GM21528 (cell line): ENCODE measurements at regions not wholly inside any gene's neighbourhood (a gene's known extent, or its start where the extent isn't known, plus 50 kb on each side); places are given as distances from the start of the nearest gene placed in this dataset.

Experiments
- ATAC-seq: cut with Tn5 transposase; IDR thresholded peaks from one replicate; pipeline ENCODE4 v1.9.1; 2021; ENCODE audit warnings: mild to moderate bottlenecking, moderate library complexity; ENCODE audit not compliant: unreplicated experiment, low FRiP score

DNA sequence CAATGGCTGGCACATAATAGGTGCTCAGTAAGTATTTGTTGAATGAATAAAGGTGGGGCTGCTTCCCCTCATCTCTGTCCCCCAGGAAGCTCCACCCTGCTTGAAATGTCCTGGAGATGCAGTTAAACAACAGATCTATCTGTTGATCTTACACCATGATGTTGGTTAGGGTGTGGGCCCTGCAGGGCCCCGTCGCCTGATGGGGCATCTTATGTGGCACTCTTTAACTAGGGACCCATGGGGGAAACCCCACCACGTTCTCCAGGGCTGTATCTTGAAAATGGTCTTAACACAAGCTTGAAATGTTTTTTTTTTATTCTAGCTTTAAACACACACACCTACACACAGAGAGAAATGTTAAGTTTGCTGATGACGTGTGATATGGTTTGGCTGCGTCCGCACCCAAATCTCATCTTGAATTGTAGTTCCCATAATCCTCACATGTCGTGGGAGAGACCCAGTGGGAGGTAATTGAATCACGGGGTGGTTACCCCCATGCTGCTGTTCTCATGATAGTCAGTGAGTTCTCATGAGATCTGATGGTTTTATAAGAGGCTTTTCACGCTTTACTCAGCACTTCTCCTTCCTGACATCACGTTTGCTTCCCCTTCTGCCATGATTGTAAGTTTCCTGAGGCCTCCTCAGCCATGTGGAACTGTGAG, 741.7 kb downstream of the VRK1 start:
- ATAC-seq = no peak

DNA sequence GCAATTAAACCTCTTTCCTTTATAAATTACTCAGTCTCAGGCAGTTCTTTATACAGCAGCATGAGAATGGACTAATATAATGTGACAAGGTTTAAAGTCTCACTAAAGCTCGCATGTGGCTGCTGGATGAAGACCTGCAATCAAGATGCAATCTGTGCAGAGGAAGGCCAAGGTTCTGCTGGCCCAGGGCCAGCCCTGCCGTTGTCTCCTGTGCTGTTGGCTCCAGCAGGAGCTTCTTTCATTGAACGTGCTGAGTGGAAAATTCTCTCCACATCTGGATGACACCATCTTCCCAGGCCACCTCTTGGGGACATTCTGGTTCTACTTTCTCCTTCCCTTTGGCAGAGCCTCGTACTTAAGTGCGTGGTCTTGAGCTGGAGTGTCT, 742.2 kb downstream of the VRK1 start:
- ATAC-seq = no peak

DNA sequence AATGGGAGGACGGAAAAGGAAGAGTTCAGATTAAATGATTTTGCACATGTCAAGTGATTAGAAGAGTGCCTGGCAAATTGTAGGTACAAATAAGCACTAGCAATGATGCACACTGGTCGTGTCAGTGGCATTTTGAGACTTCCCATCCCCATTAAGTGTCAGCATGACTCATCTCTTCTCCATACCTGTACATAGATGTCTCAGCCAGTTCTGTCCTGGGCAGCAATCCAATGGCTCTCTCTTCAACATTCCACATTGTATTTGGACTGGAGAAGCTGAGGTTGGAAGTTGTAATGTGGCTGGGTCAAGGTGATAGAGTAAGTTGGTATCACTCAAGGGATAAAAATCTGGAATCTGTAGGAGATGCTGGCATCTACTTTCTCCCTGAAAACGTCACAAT, 742.7 kb downstream of the VRK1 start:
- no peak for ATAC-seq

DNA sequence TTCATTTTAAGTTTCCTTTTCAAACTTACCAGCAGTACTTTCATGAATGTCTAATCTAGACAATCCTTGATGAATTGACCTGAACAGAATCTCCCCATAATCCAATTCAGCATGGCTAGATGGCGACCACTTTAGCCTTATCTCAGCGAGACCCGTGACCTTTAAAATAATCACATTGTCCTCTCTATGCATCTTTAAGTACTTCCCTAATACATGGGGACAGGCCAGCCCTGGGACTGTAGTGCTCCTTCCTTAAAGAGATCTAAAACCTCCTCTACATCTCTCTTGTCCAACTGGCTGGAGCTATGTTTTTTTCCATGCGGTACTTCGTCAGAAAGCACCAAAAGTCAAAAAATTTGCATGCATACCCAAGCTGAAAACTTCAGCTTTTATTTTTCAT, 746.0 kb downstream of the VRK1 start:
- ATAC-seq = no peak

DNA sequence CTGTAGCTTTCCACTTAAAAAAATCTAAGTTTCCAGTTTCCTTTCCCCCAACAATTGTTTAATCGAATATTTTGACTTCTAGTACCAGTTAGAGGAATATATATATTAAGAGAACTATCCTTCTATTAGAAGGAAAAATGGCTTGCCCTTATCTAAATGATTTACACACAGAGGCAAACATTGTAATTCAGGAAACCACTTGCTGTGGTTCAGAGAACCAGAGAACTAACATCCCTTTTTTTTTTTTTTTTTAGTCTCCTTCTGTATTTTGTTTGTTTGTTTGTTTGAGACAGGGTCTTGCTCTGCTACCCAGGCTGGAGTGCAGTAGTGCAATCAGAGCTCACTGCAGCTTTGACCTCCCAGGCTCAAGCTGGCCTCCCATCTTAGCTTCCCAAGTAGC, 746.6 kb downstream of the VRK1 start:
- ATAC-seq = no peak

DNA sequence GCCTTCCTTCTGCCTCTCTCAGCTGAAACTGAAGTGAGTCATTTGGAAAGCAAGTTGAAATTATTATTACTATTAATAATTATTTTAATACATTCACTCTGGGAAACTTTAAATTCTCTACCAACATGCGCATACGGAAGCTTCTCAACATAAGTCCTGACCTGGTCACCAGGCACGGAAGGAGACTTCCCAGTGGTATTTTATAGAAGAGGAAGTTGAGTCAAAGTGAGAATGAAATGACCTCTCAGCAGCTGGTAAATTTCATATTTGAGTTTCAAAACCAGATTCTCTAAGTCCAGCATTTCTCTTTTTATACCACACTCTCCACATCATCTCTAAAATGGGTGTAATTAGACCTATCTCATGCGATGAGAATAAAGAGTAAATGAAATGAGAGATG, 747.4 kb downstream of the VRK1 start:
- ATAC-seq = no peak

DNA sequence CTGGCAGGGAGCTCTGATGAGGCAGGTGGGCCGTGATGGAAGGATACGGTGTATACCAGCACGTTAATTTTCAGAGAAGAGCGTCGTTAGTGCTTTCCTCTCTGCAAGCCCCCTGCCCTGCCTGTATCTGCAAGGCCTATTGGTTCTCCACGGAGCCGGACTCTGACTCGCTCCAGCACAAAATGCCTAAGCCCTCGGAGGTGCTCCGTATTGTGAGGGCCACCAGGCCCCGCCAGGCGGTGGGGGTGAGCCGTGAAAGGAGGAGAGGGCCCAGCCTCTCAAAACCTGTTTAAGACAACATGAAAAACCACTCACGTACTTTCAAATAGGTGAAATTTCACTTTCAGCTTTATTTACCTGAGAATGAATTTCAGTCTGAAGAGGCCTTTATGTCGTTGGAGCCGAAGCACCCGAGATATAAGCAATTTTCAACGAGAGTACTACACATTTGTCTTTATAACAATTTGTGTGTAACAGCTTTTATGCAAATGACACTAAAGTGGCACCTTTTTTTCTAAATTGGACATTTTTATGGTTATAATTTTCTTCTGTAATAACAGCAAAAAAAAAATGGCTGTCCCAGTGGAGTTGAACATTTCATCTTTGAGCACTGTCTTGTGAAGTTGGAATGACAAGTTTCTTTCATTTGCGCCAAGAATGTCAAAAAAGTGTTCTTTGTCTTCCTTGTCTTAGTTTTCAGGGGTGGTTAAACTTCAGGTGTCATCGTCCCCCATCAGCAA, 749.5 kb downstream of the VRK1 start:
- ATAC-seq = no peak

DNA sequence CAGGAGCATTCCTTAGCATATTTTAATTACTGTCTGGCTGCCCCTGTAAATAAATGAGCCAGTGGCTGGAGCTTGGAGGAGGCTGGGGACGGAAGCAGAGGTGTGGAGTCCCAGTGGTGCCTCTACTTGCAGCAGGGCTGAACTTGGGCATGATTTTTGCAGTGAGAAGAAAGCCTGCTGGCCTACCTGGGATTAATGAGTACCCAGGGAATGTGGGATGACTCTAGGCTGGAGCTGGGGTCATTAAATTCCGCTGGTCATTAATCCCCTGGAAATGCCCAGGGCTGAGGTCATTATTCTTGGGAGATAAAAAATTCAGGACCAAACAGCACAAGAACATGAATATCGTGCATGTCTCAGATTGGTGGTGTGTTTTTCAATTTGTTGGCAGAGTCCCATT, 753.3 kb downstream of the VRK1 start:
- ATAC-seq = no peak

DNA sequence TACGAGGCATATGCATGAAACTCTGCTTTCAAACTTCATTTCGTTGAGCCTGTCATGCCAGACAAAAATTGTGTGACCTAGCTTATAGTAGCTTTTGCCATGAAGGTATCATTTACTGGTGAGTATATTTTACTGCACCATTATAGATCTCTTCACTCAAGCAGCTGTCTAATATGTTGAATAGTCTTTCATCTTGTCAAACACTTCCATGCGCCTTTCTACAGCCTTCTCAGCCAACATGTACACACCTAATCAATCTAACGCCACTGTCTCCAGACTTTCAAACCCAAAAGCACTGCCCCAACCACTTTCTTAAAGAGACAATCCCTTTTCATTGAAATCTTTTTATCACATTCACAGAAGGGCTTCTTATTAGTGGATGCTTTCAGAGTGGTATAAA, 757.4 kb downstream of the VRK1 start:
- ATAC-seq = no peak

DNA sequence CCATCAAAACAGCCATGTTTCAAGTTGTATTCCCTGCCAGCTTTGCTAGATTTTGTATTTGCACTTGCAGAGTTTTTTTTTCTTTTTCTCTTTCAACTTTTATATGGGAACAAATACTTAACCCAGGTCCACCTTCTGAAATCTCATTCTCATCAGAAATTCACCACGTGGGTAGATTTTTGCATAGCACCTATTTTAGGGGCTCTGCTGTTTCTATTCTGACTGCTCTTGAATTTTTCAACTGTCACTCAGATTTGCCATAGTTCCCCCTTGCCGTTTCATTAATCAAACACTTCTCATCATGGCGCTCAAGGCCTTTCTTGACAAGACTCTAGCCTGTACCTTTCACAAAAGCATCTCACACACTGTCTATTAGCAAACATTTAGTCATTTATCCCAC, 767.2 kb downstream of the VRK1 start:
- ATAC-seq = no peak

DNA sequence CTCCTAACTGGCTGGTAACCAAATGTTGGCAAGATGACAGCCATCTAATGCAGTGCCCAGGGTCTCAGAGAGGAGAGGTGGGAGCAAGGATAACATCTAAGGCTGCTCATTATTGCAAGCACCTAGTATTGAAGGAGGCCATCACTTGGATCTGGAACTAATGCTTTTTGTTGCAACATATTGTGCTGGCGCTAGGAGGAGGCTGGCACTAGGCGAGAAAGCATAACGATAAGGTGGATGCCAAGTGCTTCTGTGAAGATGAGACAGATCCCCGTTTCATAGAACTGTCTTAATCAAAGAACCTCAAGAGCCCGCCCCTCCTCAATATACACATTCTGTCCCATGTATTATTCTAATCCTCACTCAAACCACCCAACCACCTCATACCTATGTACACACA, 774.0 kb downstream of the VRK1 start:
- ATAC-seq = no peak

DNA sequence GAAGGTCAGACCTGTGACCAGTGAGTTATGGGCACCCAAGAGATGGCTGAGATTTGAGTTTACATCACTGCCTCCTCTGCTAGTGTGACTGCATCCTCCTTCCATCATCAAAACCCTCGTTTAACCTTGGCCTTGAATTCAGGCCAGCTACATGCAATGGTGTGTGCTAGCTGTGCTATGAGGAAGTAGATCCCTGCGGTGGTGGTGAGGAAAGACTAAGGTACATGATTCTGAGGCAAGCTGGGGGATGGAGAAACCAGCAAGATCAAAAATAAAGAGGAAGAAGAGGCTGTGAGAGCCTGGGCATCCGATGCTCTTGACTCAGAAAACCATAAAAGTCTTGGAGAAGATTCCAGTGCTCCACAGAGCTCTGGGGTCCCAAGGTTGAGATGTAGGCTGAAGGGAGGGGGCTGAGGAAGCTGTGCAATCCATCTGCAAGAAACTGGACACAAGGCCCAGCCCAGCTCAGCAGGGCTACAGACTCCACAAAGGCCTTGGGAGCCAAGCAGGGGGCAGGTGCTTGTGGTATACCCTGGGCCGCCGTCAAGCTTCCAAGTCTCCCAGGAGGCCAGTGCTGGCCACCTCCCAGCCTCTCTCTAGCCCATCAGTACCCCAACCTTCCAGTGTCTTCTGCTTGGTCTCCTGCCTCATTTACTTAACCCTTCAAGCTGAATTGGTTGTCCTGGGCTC, 774.8 kb downstream of the VRK1 start:
- ATAC-seq = no peak

DNA sequence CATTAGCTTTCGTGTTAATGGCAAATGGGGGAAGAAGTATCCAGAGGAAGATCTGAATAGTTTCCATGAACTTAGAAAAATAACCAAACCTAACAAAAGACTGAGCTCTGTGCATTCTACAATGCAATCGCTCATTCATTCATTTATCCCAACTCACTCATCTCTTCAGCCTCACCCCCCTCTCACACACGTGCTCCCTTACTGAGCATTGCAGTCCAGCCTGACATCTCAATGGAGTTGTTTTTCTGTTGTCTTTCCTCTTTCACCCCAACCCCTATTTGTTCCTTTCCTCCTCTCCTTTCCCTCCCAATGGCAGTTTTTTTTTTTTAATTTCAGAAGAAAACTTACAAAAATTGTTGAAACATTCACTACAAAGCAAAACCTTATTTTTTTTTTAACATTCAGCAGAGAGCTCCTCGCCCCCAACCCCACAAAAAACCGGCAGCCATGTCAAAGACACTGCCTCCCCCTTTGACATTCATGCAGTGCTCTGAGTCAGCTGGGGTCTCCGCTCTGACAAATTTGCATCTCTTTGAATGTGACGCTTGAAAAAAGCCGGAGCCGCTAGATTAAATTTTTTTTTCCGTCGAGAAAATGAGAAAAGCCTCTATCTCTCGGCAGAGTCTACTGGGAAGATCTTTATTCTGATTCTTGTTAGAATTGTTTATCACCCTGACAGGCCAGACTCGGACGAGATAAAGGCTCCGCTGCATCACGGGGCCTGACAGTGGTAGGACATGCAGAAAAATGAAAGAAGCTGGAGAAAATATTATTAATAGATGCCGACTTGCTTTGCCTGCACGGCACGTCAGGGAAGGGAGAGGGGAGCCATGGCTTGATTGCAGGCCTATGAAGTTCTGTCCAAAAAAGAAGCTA, 775.6 kb downstream of the VRK1 start:
- no peak for ATAC-seq

DNA sequence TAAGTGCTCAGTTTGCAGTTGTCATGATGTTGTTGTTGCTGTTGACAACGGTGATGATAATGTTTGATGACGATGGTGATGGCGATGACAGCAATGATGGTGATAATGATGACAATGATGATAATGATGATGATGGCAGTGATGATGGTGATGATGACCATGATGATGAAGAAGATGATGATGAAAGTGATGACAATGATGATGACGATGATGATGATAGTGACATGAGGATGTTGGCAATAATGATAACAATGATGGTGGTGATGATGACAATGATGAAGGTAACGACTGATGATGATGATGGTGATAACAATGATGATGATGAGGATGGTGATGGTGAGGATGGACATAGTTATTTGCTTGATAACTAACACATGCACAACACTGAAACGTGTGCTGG, 778.5 kb downstream of the VRK1 start:
- ATAC-seq = no peak

DNA sequence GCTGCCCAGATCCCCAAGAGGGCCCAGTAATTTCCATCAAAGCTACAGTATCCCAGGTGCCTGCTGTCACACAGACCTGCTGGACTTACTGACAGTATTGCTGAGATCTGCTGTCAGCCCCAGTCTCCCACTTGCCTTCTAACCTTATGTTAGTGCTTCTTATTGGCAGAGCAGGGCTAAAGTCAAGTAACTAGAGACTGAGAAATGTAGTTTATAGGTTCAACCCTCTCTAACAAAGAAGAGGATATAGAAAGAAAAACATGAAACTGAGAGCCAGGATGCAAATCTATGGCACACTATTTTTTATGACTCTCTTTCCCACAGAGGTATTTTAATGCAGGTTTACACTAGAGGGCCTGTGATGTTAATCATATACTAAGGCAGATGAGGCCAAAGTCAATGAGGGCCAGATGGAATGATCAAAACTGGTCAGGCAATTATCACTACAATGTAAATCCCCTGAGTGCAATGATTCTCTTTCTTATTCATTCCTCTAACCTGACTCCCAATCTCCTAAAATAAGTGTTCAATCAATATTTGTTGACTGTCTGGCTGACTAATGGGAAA, 781.9 kb downstream of the VRK1 start:
- ATAC-seq = no peak

DNA sequence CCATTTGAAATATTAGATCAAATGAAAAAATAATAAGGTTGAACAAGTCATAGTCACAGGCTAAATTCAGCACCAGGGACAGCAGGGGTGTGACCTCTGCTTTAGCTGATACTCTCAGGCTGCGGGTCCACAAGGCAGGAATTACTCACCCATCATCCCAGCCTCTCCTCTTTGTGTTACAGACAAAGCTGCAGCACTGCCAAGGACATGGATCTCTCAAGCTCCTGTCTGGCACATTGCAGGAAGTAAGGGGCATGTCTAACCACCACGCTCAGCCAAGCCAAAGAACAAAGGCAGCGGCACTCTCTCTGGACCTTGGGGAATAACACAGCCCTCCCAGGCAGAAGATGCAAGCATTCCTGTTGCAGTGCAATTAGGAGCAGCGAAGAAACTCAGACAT, 783.8 kb downstream of the VRK1 start:
- ATAC-seq = no peak

DNA sequence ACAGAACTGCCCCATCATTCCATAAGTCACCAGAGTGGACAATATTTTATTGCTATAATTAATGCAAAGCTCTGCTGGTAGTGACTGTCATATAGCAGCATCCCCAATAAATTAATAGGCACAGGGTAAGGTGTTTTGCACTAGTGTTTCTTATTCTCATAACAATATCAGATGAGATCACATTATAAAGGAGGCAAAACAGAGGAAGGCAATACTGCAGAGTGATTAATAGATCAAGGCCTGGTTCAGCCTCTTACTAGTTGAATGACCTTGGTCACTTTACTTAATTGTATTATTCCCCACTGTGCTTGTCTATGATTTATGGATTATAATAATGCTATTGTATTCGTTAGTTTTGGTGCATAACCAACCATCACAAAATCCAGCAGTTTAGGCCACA, 784.8 kb downstream of the VRK1 start:
- ATAC-seq = no peak

DNA sequence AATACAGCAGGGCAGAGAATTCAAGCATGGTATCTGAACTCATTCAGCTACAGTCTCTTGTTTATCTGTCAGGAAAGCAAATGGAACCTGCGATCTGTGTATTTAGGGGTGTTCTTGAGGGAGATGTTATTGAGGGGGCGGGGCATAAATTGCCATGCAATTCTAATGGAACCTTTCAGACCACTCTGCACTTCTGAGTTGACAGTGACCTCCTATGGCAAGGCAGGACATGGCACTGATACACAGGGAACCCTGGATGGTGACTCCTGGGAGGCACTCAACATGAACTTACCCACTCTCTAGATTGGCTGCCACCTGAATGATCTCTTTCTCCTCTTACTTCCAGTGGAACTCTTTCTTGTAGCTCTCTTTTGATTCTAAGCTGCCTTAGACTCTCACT, 787.3 kb downstream of the VRK1 start:
- no peak for ATAC-seq

DNA sequence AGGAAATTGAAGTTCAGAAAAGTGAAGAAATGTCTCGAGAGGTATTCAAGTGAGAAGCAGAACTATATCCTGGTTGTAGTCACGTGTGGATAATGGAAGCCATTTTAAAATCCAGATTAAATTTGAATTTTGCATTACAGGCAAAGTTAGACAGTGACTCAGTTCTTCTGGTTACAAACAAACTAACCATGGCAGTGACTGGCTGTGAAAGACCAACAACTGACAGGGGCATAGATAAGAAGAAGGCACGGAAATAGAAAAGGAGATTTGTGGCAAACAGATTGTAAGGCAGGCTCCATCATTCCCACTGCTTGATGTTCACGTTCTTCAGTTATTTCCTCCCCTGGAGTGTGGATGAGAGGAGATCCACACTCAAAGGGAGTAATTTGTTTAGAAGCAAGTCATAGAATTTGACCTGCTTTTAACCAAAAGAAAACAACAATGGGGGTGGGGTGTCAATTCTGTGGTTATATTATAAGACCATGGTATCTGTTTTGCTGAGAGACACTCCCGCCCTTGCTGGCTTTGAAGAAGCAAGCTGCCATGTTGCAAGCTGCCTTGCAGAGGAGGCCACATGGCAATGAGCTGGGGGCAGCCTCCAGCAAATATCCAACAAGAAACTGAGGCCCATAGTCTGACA, 795.3 kb downstream of the VRK1 start:
- ATAC-seq = no peak

DNA sequence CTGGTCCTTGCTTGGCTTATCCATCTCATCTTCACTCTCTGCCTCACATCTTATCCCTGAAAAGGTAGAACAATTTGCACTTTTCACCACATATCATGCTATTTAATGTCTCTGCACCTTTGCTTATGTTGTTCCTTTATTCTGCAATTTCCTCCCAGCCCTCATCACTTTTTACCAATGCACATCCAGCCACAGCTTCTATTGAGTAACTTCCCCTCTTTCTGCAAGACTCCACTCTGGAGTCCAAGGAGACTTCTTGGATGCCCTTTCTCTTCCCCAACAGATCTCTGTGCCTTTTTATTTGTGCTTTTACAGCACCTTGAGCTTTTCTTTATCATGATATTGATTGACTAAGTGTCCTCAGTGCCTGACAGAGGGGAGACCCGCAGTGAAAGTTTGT, 797.1 kb downstream of the VRK1 start:
- ATAC-seq = no peak
